Left cardiac atrium (tissue), 4 donors: ENCODE measurements at regions not wholly inside any gene's neighbourhood (a gene's known extent, or its start where the extent isn't known, plus 50 kb on each side); places are given as distances from the start of the nearest gene placed in this dataset.

Source experiments
- ATAC-seq, 2 donors: fragments of 200-7000 bp; cut with Tn5 transposase; one replicate each; pipeline ENCODE4 v1.9.1; 2020; ENCODE audit warnings: mild to moderate bottlenecking in 2 of 2, moderate library complexity in 2 of 2
- DNase-seq: peaks from one replicate; pipeline ENCODE4 v3.0.0-alpha.2; 2020
- intact Hi-C, 2 donors: fragments of 100-400 bp; cut with DNase I; formaldehyde crosslinking; loops; one replicate each; pipeline versions ENCODE4 v1.14.1 to v1.15.1; 2022 to 2023
- donor health status: DM: no; HTN: yes; CAD: no.
- donor health status: DM: no; HTN: yes; CAD: no; lungs with severe emphysema.
- donor health status: DM: yes; HTN: yes; CAD: no.
- donor health status: Dilated cardiomyopathy.

GRCh38 chr11:135075740-135076139, 663.7 kb upstream of the B3GAT1 start:
- intact Hi-C loops, result no loop called here
- peak; percentile 58 for DNase-seq
- ATAC-seq, result peak; percentile 27 to 72

DNA sequence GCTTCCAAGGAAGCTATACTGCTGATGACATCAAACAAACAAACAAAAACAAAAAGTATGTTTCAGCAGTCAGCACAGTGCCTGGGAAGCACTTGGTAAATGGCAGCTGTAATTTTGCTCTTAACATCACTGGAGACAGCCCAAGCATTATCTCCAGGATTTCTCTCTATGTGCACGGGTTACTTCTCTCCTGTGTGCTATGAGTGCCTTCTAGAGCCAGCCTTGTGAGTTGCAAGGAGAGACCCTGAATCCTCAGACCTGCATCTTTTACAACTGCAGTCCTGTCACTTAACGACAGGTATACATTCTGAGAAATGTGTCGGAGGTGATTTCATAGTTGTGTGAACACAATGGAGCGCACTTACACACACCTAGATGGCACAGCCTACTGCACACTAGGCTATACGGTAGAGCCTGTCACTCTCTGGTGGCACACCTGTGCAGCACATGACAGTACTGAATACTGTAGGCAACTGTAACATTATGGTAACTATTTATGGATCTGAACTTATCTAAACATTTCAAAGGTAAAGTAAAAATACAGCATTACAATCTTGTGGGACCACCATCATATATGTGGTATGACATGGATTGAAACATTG, 662.5 kb upstream of the B3GAT1 start:
- intact Hi-C loops, result no loop called here
- DNase-seq, result no peak
- peak in 1 of 2 donors; percentile 32 for ATAC-seq

DNA sequence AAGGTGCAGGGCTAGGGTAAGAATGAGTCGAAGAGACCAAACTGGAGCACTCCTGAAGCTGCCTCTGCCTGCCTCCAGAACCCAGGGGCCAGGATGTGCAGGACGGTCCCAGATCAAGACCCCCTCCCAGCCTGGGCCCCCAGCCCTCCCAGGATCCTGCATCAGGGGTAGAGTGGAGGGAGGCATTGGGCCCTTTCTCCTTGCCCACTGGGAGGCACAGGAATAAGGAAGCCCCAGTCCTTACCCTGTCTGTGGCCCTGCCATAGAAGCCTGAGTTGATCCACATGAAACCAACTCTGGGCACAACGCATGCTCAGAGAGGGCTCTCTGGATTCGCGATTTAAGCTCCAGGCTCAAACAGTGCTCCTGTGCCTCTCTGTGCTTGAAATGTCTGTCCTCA, 661.8 kb upstream of the B3GAT1 start:
- DNase-seq, result no peak
- peak in 1 of 2 donors; percentile 14 for ATAC-seq
- intact Hi-C loops, result no loop called here

DNA sequence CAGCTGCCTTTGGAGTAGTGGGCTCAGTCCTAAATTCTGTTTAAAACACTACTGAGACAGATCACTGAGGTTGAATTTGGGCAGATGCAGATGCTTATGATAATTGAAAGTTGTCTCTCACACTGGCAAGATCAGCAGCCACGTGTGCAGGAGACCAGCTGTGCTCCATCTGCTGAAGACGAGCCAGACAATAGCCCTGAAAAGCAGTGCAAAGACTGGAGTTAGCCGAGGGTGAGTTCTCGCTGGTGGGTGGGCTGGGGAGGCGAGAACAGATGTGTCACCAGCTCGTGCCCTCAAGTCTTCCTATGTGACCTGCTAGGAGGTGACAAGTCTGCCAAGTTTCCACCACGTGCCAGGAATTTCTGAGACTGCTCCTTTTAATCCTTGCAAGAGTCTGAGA, 661.3 kb upstream of the B3GAT1 start:
- DNase-seq (no peak), ATAC-seq (no peak)
- intact Hi-C loops, result no loop called here

- intact Hi-C loops, result no loop called here
- ATAC-seq (no peak), DNase-seq (no peak)
These were observed 657.8 kb upstream of the B3GAT1 start for GRCh38 chr11:135069890-135070289.

- no peak for ATAC-seq
- DNase-seq, result no peak
- intact Hi-C loops, result no loop called here
These were observed 657.0 kb upstream of the B3GAT1 start for GRCh38 chr11:135069063-135069462.

GRCh38 chr11:135062994-135063393, 651.0 kb upstream of the B3GAT1 start:
- intact Hi-C loops, result no loop called here
- DNase-seq, result no peak
- no peak for ATAC-seq

DNA sequence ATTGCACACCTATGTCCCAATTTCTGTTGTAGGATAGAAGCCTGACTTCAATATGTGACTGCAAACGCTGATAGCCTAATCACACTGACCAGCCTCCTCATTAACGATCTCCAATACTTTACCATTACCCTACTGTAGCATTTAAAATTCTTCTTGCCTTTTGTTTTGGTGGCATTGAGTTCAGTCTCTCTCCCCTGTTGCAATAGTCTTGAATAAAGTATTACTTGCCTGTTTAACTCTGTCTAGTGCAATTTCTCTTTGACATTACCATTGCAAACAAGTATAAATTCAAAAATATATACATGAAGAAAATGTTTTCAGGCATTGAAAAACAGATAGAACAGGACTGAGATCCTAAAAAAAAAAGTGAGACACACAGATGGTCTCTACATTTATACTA, 649.1 kb upstream of the B3GAT1 start:
- intact Hi-C loops, result no loop called here
- ATAC-seq, result no peak
- DNase-seq, result no peak

DNA sequence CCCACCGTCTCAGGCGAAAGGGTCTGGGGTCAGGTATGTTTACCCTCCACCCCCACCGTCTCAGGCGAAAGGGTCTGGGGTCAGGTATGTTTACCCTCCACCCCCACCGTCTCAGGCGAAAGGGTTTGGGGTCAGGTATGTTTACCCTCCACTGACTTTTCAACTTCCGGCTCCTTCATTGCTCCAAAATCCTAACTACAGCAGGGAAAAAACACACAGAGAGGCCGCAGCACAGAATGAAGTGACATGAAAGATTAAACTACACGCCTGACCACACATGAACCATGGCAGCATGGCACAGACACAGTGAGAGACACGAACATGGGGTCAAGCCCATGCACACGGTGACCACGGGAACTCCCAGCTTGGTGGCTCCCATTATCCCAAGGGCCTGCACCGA, 634.9 kb upstream of the B3GAT1 start:
- no peak for ATAC-seq
- DNase-seq, result no peak
- intact Hi-C loops, result no loop called here

DNA sequence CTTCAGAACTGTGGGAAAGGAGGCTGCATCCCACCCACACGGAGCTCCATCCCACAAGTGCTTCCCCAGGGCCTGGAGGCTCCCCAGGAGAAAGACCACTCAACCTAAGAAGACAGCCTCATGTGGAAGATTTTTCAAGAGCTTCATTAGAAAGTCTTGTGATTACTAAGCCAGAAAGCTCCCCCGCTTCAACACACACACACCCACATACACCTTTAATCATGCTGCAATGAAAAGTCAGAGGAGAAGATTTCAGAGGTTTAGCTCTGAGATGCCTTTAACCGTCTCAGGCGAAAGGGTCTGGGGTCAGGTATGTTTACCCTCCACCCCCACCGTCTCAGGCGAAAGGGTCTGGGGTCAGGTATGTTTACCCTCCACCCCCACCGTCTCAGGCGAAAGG, 634.5 kb upstream of the B3GAT1 start:
- no peak for DNase-seq
- intact Hi-C loops, result no loop called here
- no peak for ATAC-seq

DNA sequence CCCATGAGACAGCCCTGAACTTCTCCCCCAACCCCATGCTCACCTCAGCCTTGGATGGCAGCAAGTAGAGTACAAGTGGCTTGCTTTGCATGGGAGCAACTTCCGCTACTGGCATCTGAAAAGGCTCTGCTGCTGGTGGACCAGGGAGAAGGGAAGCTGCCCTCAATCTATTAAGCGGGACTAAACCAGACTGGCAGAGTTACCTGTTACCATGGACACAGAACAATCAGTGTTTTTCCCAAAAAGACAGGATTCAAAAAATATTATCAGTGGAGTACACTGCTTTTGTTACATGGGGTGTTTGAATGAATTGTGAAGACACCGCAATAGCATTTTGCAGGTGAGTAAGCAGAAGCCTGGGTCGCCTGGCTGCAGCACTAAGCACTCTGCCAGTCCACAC, 631.4 kb upstream of the B3GAT1 start:
- intact Hi-C loops, result no loop called here
- DNase-seq (no peak), ATAC-seq (no peak)

- intact Hi-C loops, result no loop called here
- DNase-seq, result no peak
- no peak for ATAC-seq
These were observed 625.8 kb upstream of the B3GAT1 start for GRCh38 chr11:135037828-135038227.

- DNase-seq, result no peak
- intact Hi-C loops, result no loop called here
- ATAC-seq, result no peak
These were observed 624.7 kb upstream of the B3GAT1 start for GRCh38 chr11:135036488-135037297.

- intact Hi-C loops, result no loop called here
- ATAC-seq (no peak), DNase-seq (no peak)
These were observed 623.2 kb upstream of the B3GAT1 start for GRCh38 chr11:135035282-135035681.

DNA sequence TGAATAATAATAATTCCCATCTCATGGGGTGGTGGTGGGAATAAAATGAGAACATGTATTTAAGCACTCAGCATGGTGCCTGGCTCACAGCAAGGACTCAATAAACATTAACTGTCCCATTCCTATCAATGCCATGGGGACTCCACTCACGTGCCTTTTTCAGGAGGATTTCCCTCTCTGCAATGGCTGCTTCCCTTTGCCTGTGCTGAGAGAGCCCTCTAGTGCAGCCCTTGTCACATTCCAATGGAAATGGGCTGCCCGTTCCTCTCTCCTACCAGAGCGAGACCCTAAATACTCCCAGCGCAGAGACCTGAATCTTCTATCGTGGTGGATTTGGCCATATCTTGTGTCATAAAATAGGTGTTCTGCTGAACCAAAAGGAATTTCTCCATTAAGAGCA, 621.5 kb upstream of the B3GAT1 start:
- DNase-seq, result no peak
- ATAC-seq, result peak in 1 of 2 donors; percentile 17
- intact Hi-C loops, result no loop called here

DNA sequence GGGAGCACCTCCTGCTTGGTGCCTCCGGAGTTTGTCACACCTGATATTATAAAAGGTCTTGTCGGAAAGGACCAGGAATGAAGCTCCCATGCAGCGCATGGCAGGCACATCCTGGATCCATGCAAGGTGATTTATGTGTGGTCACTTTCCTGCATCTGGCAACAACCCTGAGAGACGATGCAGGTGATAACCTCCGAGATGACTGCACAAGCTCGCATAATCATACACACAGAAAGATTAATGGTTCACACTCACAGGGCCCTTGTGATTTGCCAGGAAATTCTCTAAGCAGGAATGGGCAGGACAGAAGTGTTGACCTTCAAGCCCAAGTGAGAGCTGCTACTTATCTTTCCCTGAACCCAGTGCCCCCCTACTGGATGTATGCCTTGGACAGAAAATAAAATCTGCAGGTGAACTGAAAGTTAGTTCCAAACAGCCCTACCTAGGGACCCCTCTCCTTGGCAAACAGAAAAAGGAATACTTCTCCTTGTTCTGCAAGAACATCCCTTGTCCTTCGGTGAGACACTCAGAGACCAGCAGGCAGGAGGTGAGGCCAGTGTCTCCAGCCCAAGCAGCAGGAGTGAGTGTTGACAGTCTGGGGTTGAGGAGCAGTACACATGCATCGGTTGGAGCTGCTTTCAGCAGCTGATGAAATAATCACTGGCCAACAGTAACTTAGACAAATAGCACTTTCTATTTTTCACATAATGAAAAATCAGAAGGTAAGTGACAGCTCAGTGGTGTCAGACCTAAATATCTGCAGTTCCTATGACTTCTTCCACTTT, 619.4 kb upstream of the B3GAT1 start:
- ATAC-seq, result no peak
- DNase-seq, result no peak
- intact Hi-C loops, result no loop called here

- ATAC-seq (no peak), DNase-seq (peak; percentile 37)
- intact Hi-C loops, result no loop called here
These were observed 615.4 kb upstream of the B3GAT1 start for GRCh38 chr11:135027461-135027860.

GRCh38 chr11:135023499-135023898, 611.5 kb upstream of the B3GAT1 start:
- DNase-seq (no peak), ATAC-seq (no peak)
- intact Hi-C loops, result no loop called here

- ATAC-seq (no peak), DNase-seq (no peak)
- intact Hi-C loops, result no loop called here
These were observed 610.4 kb upstream of the B3GAT1 start for GRCh38 chr11:135022454-135022853.

GRCh38 chr11:135019899-135020298, 607.9 kb upstream of the B3GAT1 start:
- ATAC-seq, result no peak
- DNase-seq, result no peak
- intact Hi-C loops, result no loop called here
